Lower lobe of right lung (tissue), 2 donors: ENCODE measurements at regions not wholly inside any gene's neighbourhood (a gene's known extent, or its start where the extent isn't known, plus 50 kb on each side); places are given as distances from the start of the nearest gene placed in this dataset.
"Not testable (repeated sequence)": the region's sequence is repeated elsewhere in the genome, so short reads cannot be mapped to it uniquely, and the experiment has no call there.

Experiments
- ATAC-seq, 2 donors: fragments of 200-7000 bp; cut with Tn5 transposase; one replicate each; pipeline ENCODE4 v1.9.1; 2020 to 2022; ENCODE audit warnings: mild to moderate bottlenecking in 2 of 2, moderate library complexity in 2 of 2
- DNase-seq: peaks from one replicate; pipeline ENCODE4 v3.0.0-alpha.2; 2020
- H3K27ac ChIP-seq: fragments of 200-600 bp; one replicate; pipeline ENCODE4 v1.8.0; 2022
- H3K27me3 ChIP-seq: fragments of 200-600 bp; one replicate; pipeline ENCODE4 v1.8.0; 2022; ENCODE audit warnings: low read depth
- H3K36me3 ChIP-seq: fragments of 200-600 bp; one replicate; pipeline ENCODE4 v1.8.0; 2022; ENCODE audit warnings: mild to moderate bottlenecking
- H3K4me1 ChIP-seq: fragments of 200-600 bp; one replicate; pipeline ENCODE4 v1.8.0; 2022
- H3K4me3 ChIP-seq: fragments of 200-600 bp; one replicate; pipeline ENCODE4 v1.8.0; 2022; ENCODE audit warnings: mild to moderate bottlenecking
- H3K9me3 ChIP-seq: fragments of 200-600 bp; one replicate; pipeline ENCODE4 v1.8.0; 2022
- intact Hi-C: fragments of 100-400 bp; cut with DNase I; formaldehyde crosslinking; loops from one replicate; pipeline ENCODE4 v1.11.0; 2022
- TF ChIP-seq, protein P1 (sequence below): fragments of 200-600 bp; IDR thresholded peaks from one replicate; pipeline ENCODE4 v1.8.0; 2022; ENCODE audit warnings: antibody characterized with exemption, mild to moderate bottlenecking
- donor health status: DM: no; HTN: yes; CAD: no; lungs with severe emphysema.

DNA sequence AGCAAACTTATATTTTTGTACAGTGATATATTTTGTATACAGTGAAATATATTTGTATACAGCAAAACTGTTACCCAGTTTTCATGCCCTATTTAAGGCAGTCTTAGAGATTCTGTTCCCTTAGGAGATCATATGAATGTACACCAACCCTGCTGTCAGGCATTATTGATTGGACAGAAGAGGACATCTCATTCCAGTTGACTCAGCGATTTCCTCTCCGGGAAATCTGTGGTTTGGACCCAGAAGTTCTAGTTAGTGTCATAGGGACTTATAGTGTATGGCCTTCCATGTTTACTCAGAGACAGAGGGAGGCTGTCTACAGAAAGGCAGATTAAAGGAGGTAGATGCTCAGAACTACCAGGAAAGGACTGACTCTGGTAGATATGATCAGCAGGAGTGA, 318.8 kb upstream of the KCNMB2 start:
- intact Hi-C loops, result no loop called here
- Histone ChIP-seq H3K36me3 (no peaks in the 10 kb centered on the region), H3K4me1 (no peaks in the 10 kb centered on the region), H3K27ac (no peak overlapping the region), H3K9me3 (no peaks in the 10 kb centered on the region), H3K4me3 (no peak overlapping the region), H3K27me3 (no peaks in the 10 kb centered on the region)
- ATAC-seq (no peak), DNase-seq (no peak)
- TF ChIP-seq, protein P1, sequence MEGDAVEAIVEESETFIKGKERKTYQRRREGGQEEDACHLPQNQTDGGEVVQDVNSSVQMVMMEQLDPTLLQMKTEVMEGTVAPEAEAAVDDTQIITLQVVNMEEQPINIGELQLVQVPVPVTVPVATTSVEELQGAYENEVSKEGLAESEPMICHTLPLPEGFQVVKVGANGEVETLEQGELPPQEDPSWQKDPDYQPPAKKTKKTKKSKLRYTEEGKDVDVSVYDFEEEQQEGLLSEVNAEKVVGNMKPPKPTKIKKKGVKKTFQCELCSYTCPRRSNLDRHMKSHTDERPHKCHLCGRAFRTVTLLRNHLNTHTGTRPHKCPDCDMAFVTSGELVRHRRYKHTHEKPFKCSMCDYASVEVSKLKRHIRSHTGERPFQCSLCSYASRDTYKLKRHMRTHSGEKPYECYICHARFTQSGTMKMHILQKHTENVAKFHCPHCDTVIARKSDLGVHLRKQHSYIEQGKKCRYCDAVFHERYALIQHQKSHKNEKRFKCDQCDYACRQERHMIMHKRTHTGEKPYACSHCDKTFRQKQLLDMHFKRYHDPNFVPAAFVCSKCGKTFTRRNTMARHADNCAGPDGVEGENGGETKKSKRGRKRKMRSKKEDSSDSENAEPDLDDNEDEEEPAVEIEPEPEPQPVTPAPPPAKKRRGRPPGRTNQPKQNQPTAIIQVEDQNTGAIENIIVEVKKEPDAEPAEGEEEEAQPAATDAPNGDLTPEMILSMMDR, result no peak

GRCh38 chr3:178218231-178218630, 318.0 kb upstream of the KCNMB2 start:
- Histone ChIP-seq H3K9me3 (no peaks in the 10 kb centered on the region), H3K27me3 (no peaks in the 10 kb centered on the region), H3K36me3 (no peaks in the 10 kb centered on the region), H3K4me1 (no peaks in the 10 kb centered on the region), H3K27ac (no peak overlapping the region), H3K4me3 (no peak overlapping the region)
- TF ChIP-seq, protein P1, result no peak
- intact Hi-C loops, result no loop called here
- ATAC-seq (no peak), DNase-seq (no peak)

- intact Hi-C loops, DNase-seq, H3K36me3 ChIP-seq, H3K4me1 ChIP-seq, H3K4me3 ChIP-seq, ATAC-seq, H3K9me3 ChIP-seq, H3K27ac ChIP-seq, H3K27me3 ChIP-seq: not testable (repeated sequence)
Measured at GRCh38 chr3:178219661-178220060, 316.6 kb upstream of the KCNMB2 start.

DNA sequence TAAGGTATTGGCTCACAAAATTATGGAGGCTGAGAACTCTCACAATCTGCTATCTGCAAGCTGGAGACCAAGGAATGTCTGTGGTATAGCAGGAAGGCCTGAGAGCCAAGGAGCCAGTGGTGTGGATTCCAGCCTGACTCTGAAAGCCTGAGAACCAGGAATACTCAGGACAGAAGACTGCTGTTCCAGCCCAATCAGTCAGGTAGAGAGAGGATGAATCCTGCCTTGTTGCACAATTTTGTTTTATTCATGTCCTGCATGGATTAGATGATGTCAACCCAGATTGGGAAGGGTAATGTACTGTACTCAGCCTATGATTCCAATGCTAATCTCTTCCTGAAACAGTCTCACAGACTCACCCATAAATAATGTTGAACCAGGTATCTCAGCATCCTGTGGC, 312.4 kb upstream of the KCNMB2 start:
- Histone ChIP-seq H3K9me3 (no peaks in the 10 kb centered on the region), H3K27me3 (no peaks in the 10 kb centered on the region), H3K4me1 (no peaks in the 10 kb centered on the region), H3K36me3 (no peaks in the 10 kb centered on the region), H3K27ac (no peak overlapping the region), H3K4me3 (no peak overlapping the region)
- TF ChIP-seq, protein P1, result no peak
- ATAC-seq (no peak), DNase-seq (no peak)
- intact Hi-C loops, result no loop called here

DNA sequence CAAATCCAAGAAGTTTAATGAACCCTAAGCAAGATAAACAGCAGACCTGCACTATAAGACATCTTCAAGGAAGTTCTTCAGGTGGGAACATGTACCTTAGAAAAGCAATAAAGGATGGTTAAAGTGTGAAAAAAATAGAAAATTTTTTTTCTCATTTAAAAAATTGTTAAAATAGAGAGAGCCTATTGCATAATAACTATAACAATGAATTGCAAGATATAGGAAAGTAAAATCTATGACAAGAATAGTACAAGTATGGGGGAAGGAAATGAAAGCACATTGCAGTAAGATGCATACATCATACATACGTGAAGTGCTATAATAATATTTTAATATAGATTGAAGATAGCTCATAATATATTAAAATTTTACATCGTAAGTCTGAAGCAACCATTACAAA, 310.1 kb upstream of the KCNMB2 start:
- DNase-seq (no peak), ATAC-seq (no peak)
- H3K27ac ChIP-seq, result no peak overlapping the region
- no peaks in the 10 kb centered on the region for H3K27me3 ChIP-seq
- H3K4me1 ChIP-seq, result no peaks in the 10 kb centered on the region
- no peak overlapping the region for H3K4me3 ChIP-seq
- intact Hi-C loops, result no loop called here
- H3K9me3 ChIP-seq, result no peaks in the 10 kb centered on the region
- H3K36me3 ChIP-seq, result no peaks in the 10 kb centered on the region
- TF ChIP-seq, protein P1, result no peak

- ATAC-seq, result no peak
- intact Hi-C loops, result no loop called here
- Histone ChIP-seq H3K4me1 (no peaks in the 10 kb centered on the region), H3K27ac (no peak overlapping the region), H3K4me3 (no peak overlapping the region), H3K9me3 (no peaks in the 10 kb centered on the region), H3K36me3 (no peaks in the 10 kb centered on the region), H3K27me3 (no peaks in the 10 kb centered on the region)
- TF ChIP-seq, protein P1, result no peak
- DNase-seq, result no peak
Measured at GRCh38 chr3:178231645-178232044, 304.6 kb upstream of the KCNMB2 start.
